ENCODE measurements at regions not wholly inside any gene's neighbourhood (a gene's known extent, or its start where the extent isn't known, plus 50 kb on each side); places are given as distances from the start of the nearest gene placed in this dataset.

DNA sequence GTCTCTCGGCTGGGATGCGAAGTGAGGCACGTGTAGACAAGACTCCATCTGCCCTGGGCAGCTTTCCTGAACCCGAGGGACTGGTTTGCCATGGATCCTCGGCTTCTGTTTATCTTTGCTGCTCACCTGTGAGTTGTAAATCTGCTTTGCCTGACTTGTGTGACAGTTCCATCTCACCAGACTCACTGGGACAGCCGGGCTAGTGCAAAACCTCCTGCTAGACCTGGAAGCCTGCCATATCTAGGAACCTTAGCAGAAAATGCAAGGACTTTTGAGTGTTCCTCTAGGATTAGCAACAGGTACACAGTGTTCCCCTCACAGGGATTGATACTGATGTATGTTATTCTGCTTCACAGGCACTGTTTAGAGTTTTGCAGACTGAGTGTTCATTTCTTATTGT, 218.6 kb downstream of the URB2 start:
- Histone ChIP-seq H3K4me1 (ENCODE audit: control insufficient read depth, insufficient read depth, low read length) (peaks cover 11% of the 10 kb centered on the region), H3K9me3 (ENCODE audit: control insufficient read depth, insufficient read depth, low read depth, low read length) (no peaks in the 10 kb centered on the region), H3K36me3 (ENCODE audit: control insufficient read depth in 2 of 2, insufficient read depth in 1 of 2, low read length in 2 of 2) (no peaks in the 10 kb centered on the region), H3K4me3 (ENCODE audit: low read depth, low read length) (no peak overlapping the region), H3K27ac (ENCODE audit: extremely low read depth, low read depth, low read length) (no peak overlapping the region)
- ChIA-PET CTCF (interaction anchor here (0.5 to 1.2 kb wide), 4 partner anchors 21 to 319 kb away, joined by 3 read pairs; no protein-coding TSS in a partner anchor), POLR2A (no interaction called here)
- no peak for TF ChIP-seq ZNF660 (tag by site-specific recombination; IDR thresholded peaks at IDR 0.05)
- TF ChIP-seq PRDM4 (tag by site-specific recombination; IDR thresholded peaks at IDR 0.05) = no peak
- TF ChIP-seq ZNF677 (tag by site-specific recombination; IDR thresholded peaks at IDR 0.05) = no peak
- no peak for TF ChIP-seq ZFHX2 (tag by site-specific recombination; conservative IDR thresholded peaks at IDR 0.05)
- TF ChIP-seq BCL11A (tag by site-specific recombination; IDR thresholded peaks at IDR 0.05; ENCODE audit: low read depth) = no peak
- TF ChIP-seq SCRT1 (tag by site-specific recombination; IDR thresholded peaks at IDR 0.05; ENCODE audit: borderline replicate concordance) = peak; percentile 95
- TF ChIP-seq GLIS2 (tag by site-specific recombination; IDR thresholded peaks at IDR 0.05) = no peak
- TF ChIP-seq ZNF670 (tag by site-specific recombination; IDR thresholded peaks at IDR 0.05; ENCODE audit: low read depth) = no peak
- no peak for TF ChIP-seq ZNF138 (tag by site-specific recombination; IDR thresholded peaks at IDR 0.05; ENCODE audit: borderline replicate concordance)
- TF ChIP-seq ZNF549 (tag by site-specific recombination; IDR thresholded peaks at IDR 0.05) = no peak
- TF ChIP-seq OSR2 (tag by site-specific recombination; IDR thresholded peaks at IDR 0.05) = no peak
- TF ChIP-seq SCRT2 (tag by site-specific recombination; IDR thresholded peaks at IDR 0.05) = peak; percentile 97
- TF ChIP-seq ZBTB17 (tag by site-specific recombination; IDR thresholded peaks at IDR 0.05) = peak; percentile 50
- TF ChIP-seq REST (tag by site-specific recombination; IDR thresholded peaks at IDR 0.05) = no peak

DNA sequence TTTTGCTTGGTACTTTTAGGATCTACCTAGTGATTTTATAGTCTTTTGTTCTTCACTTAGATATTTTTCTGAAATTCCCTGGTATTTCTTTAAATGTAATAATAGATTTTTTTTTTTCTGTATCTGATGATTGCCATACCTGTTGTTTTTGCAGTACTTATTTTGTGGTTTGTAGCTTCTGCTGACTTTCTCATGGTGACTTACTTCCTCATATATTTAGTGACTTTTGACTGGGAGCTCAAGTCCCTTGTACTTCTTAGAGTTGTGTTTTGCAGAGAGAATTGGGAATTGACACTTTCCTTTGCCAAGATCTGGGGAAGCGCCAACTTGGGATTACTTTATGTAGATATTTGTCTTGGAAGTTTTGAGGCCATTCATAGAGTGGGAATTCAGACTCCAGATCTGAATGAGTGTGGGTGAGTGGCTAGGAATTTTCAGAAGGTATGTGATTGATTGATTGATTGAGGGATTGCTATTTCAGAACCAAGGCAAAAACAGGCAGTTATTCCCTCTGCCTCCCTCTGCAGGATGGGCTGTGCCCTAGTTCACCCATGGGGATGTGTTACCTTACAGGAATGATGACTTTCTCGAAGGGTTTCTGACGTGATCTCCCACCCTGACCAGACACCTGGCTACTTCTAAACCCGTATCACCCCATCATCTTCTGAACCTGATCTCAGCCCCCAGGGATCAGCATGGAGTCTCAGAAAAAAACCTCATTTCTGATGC, 219.5 kb downstream of the URB2 start:
- Histone ChIP-seq H3K4me3 (ENCODE audit: low read depth, low read length) (no peak overlapping the region), H3K36me3 (ENCODE audit: control insufficient read depth in 2 of 2, insufficient read depth in 1 of 2, low read length in 2 of 2) (no peaks in the 10 kb centered on the region), H3K4me1 (ENCODE audit: control insufficient read depth, insufficient read depth, low read length) (peaks cover 11% of the 10 kb centered on the region), H3K27ac (ENCODE audit: extremely low read depth, low read depth, low read length) (no peak overlapping the region), H3K9me3 (ENCODE audit: control insufficient read depth, insufficient read depth, low read depth, low read length) (no peaks in the 10 kb centered on the region)
- TF ChIP-seq ZNF398 (tag by site-specific recombination; IDR thresholded peaks at IDR 0.05) = no peak
- no peak for TF ChIP-seq ZNF521 (tag by site-specific recombination; IDR thresholded peaks at IDR 0.05)
- no peak for TF ChIP-seq ZBTB20 (tag by site-specific recombination; IDR thresholded peaks at IDR 0.05)
- no peak for TF ChIP-seq ZNF24 (tag by site-specific recombination; IDR thresholded peaks at IDR 0.05)
- TF ChIP-seq ZNF341 (tag by site-specific recombination; IDR thresholded peaks at IDR 0.05; ENCODE audit: low read depth) = peak; percentile 19; the same call in 1 of the 2 replicates
- no peak for TF ChIP-seq ZNF830 (tag by site-specific recombination; IDR thresholded peaks at IDR 0.05; ENCODE audit: low read depth)
- ChIA-PET CTCF (interaction anchor here (0.8 to 1.0 kb wide), 2 partner anchors 9 to 30 kb away, joined by 3 read pairs; no protein-coding TSS in a partner anchor), POLR2A (no interaction called here)

All from HEK293 (cell line).